ENCODE measurements at regions not wholly inside any gene's neighbourhood (a gene's known extent, or its start where the extent isn't known, plus 50 kb on each side); places are given as distances from the start of the nearest gene placed in this dataset.
"Not testable (repeated sequence)": the region's sequence is repeated elsewhere in the genome, so short reads cannot be mapped to it uniquely, and the experiment has no call there.

- no peak for DNase-seq (ENCODE audit: low read depth in 4 of 6, low spot score in 6 of 6)
- Histone ChIP-seq H3K9me3 (ENCODE audit: control insufficient read depth, insufficient read depth, low read length) (no peaks in the 10 kb centered on the region), H3K27ac (ENCODE audit: low read depth, low read length) (no peak overlapping the region), H3K27me3 (ENCODE audit: control insufficient read depth, insufficient read depth, low read length) (no peaks in the 10 kb centered on the region), H3K4me3 (ENCODE audit: low read depth, low read length) (no peak overlapping the region), H3K36me3 (ENCODE audit: control insufficient read depth, insufficient read depth, low read length) (no peaks in the 10 kb centered on the region), H3K4me1 (ENCODE audit: control insufficient read depth, insufficient read depth, low read length) (no peaks in the 10 kb centered on the region)
- WGBS (ENCODE audit: insufficient coverage): no CpG with 5 or more reads among the region's 2 CpGs
These were observed 502.4 kb downstream of the CDH10 start for GRCh38 chr5:24142341-24142740.

GRCh38 chr5:24145806-24146205, 499.0 kb downstream of the CDH10 start:
- no peak for DNase-seq (ENCODE audit: low read depth in 4 of 6, low spot score in 6 of 6)
- no peaks in the 10 kb centered on the region for H3K36me3 ChIP-seq (ENCODE audit: control insufficient read depth, insufficient read depth, low read length)
- no peak overlapping the region for H3K4me3 ChIP-seq (ENCODE audit: low read depth, low read length)
- WGBS (ENCODE audit: insufficient coverage): no CpG with 5 or more reads among the region's 2 CpGs
- no peak overlapping the region for H3K27ac ChIP-seq (ENCODE audit: low read depth, low read length)
- no peaks in the 10 kb centered on the region for H3K27me3 ChIP-seq (ENCODE audit: control insufficient read depth, insufficient read depth, low read length)
- H3K9me3 ChIP-seq (ENCODE audit: control insufficient read depth, insufficient read depth, low read length): no peaks in the 10 kb centered on the region
- no peaks in the 10 kb centered on the region for H3K4me1 ChIP-seq (ENCODE audit: control insufficient read depth, insufficient read depth, low read length)

- H3K36me3 ChIP-seq (ENCODE audit: control insufficient read depth, insufficient read depth, low read length): no peaks in the 10 kb centered on the region
- no peaks in the 10 kb centered on the region for H3K27me3 ChIP-seq (ENCODE audit: control insufficient read depth, insufficient read depth, low read length)
- no peaks in the 10 kb centered on the region for H3K4me1 ChIP-seq (ENCODE audit: control insufficient read depth, insufficient read depth, low read length)
- no peaks in the 10 kb centered on the region for H3K9me3 ChIP-seq (ENCODE audit: control insufficient read depth, insufficient read depth, low read length)
- WGBS (ENCODE audit: insufficient coverage): no CpG with 5 or more reads among the region's 2 CpGs
- no peak for DNase-seq (ENCODE audit: low read depth in 4 of 6, low spot score in 6 of 6)
- H3K4me3 ChIP-seq (ENCODE audit: low read depth, low read length): no peak overlapping the region
- H3K27ac ChIP-seq (ENCODE audit: low read depth, low read length): no peak overlapping the region
These were observed 483.2 kb downstream of the CDH10 start for GRCh38 chr5:24161559-24161958.

GRCh38 chr5:24162343-24162742, 482.4 kb downstream of the CDH10 start:
- Histone ChIP-seq H3K27me3 (ENCODE audit: control insufficient read depth, insufficient read depth, low read length) (no peaks in the 10 kb centered on the region), H3K36me3 (ENCODE audit: control insufficient read depth, insufficient read depth, low read length) (no peaks in the 10 kb centered on the region), H3K4me1 (ENCODE audit: control insufficient read depth, insufficient read depth, low read length) (no peaks in the 10 kb centered on the region), H3K9me3 (ENCODE audit: control insufficient read depth, insufficient read depth, low read length) (no peaks in the 10 kb centered on the region), H3K27ac (ENCODE audit: low read depth, low read length) (no peak overlapping the region), H3K4me3 (ENCODE audit: low read depth, low read length) (no peak overlapping the region)
- no peak for DNase-seq (ENCODE audit: low read depth in 4 of 6, low spot score in 6 of 6)

DNA sequence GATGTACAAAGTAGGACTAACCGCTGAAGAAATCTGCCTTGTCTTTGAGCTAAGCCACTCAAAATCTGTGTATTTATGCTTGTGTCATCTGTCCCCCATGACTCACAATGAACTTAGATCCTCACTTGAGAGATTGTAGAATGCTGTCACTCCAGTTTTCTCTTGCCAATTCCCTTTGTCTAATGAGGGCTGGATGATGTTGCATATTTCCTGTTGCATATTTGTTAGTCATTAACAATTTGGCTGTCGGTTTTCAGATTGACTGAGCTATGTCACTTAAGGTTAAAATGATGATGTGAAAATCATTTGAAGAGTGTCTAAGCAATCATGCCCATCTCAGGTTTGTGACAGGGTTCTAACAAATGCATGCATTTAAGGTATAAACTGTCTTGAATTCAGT, 481.7 kb downstream of the CDH10 start:
- no peaks in the 10 kb centered on the region for H3K36me3 ChIP-seq (ENCODE audit: control insufficient read depth, insufficient read depth, low read length)
- H3K27ac ChIP-seq (ENCODE audit: low read depth, low read length): no peak overlapping the region
- no peaks in the 10 kb centered on the region for H3K27me3 ChIP-seq (ENCODE audit: control insufficient read depth, insufficient read depth, low read length)
- DNase-seq (ENCODE audit: low read depth in 4 of 6, low spot score in 6 of 6): no peak
- 67% methylated on average over 1 of the region's 2 CpGs for WGBS (ENCODE audit: insufficient coverage)
- no peaks in the 10 kb centered on the region for H3K4me1 ChIP-seq (ENCODE audit: control insufficient read depth, insufficient read depth, low read length)
- no peak overlapping the region for H3K4me3 ChIP-seq (ENCODE audit: low read depth, low read length)
- H3K9me3 ChIP-seq (ENCODE audit: control insufficient read depth, insufficient read depth, low read length): no peaks in the 10 kb centered on the region

- Histone ChIP-seq H3K27me3 (ENCODE audit: control insufficient read depth, insufficient read depth, low read length) (no peaks in the 10 kb centered on the region), H3K4me3 (ENCODE audit: low read depth, low read length) (no peak overlapping the region), H3K27ac (ENCODE audit: low read depth, low read length) (no peak overlapping the region), H3K4me1 (ENCODE audit: control insufficient read depth, insufficient read depth, low read length) (no peaks in the 10 kb centered on the region), H3K36me3 (ENCODE audit: control insufficient read depth, insufficient read depth, low read length) (no peaks in the 10 kb centered on the region), H3K9me3 (ENCODE audit: control insufficient read depth, insufficient read depth, low read length) (no peaks in the 10 kb centered on the region)
- no peak for DNase-seq (ENCODE audit: low read depth in 4 of 6, low spot score in 6 of 6)
These were observed 477.0 kb downstream of the CDH10 start for GRCh38 chr5:24167806-24168205.

- no peak overlapping the region for H3K4me3 ChIP-seq (ENCODE audit: low read depth, low read length)
- WGBS (ENCODE audit: insufficient coverage): 97% methylated on average over 13 of the region's 16 CpGs
- H3K36me3 ChIP-seq (ENCODE audit: control insufficient read depth, insufficient read depth, low read length): no peaks in the 10 kb centered on the region
These were observed 474.8 kb downstream of the CDH10 start for GRCh38 chr5:24170026-24170425.

GRCh38 chr5:24170930-24171329, 473.8 kb downstream of the CDH10 start:
- H3K36me3 ChIP-seq (ENCODE audit: control insufficient read depth, insufficient read depth, low read length); H3K27me3 ChIP-seq (ENCODE audit: control insufficient read depth, insufficient read depth, low read length); H3K27ac ChIP-seq (ENCODE audit: low read depth, low read length); H3K4me3 ChIP-seq (ENCODE audit: low read depth, low read length); H3K9me3 ChIP-seq (ENCODE audit: control insufficient read depth, insufficient read depth, low read length); H3K4me1 ChIP-seq (ENCODE audit: control insufficient read depth, insufficient read depth, low read length); DNase-seq (ENCODE audit: low read depth in 4 of 6, low spot score in 6 of 6): not testable (repeated sequence)
- WGBS (ENCODE audit: insufficient coverage): 88% methylated on average over 1 of the region's 2 CpGs

More at GRCh38 chr5:24170026-24170425, 474.8 kb downstream of the CDH10 start:
- DNase-seq (ENCODE audit: low read depth in 4 of 6, low spot score in 6 of 6): no peak
- Histone ChIP-seq H3K27me3 (ENCODE audit: control insufficient read depth, insufficient read depth, low read length) (no peaks in the 10 kb centered on the region), H3K27ac (ENCODE audit: low read depth, low read length) (no peak overlapping the region), H3K9me3 (ENCODE audit: control insufficient read depth, insufficient read depth, low read length) (no peaks in the 10 kb centered on the region), H3K4me1 (ENCODE audit: control insufficient read depth, insufficient read depth, low read length) (no peaks in the 10 kb centered on the region)

DNA sequence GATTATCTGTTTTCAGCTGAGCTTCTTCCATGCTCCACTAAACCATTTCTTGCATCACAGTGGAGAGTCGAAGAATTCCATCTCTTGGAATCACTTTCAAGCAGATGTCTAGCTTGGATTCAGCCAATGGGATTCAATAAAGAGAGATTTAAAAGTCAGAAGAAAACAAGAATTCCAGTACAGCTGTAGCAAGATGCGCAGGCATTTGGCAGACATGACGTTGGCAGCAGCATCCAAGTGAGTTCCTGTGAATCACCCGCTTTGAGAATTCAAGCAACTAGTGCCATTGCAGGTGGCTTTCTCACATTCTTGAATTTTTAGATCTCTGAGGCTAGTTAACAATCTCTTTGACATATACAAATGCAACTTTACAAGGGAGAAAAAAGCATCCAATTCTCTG, 467.0 kb downstream of the CDH10 start:
- Histone ChIP-seq H3K36me3 (ENCODE audit: control insufficient read depth, insufficient read depth, low read length) (no peaks in the 10 kb centered on the region), H3K27ac (ENCODE audit: low read depth, low read length) (no peak overlapping the region), H3K9me3 (ENCODE audit: control insufficient read depth, insufficient read depth, low read length) (no peaks in the 10 kb centered on the region), H3K4me1 (ENCODE audit: control insufficient read depth, insufficient read depth, low read length) (no peaks in the 10 kb centered on the region), H3K27me3 (ENCODE audit: control insufficient read depth, insufficient read depth, low read length) (no peaks in the 10 kb centered on the region), H3K4me3 (ENCODE audit: low read depth, low read length) (no peak overlapping the region)
- DNase-seq (ENCODE audit: low read depth in 4 of 6, low spot score in 6 of 6): peak in 1 of 6 donors; percentile 55
- 80% methylated on average over 3 of the region's 4 CpGs for WGBS (ENCODE audit: insufficient coverage)

DNA sequence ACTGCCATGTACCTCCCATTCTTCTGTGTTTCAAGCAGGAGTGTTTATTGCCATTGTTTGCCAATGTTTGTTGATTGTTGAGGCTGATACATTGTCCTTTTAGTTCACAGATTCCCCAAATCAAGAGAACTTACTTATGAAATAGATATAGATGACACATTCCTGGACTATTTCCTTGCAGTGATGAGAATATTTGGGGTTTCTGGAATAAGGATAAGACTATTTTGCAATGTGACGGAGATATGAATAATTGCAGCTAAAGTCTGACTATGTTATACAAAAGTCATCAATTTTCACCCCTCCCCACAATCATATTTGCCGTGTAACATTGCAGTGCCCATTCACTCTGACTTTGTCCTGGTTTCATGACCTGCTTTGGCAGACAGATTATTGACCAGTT, 460.8 kb downstream of the CDH10 start:
- DNase-seq (ENCODE audit: low read depth in 4 of 6, low spot score in 6 of 6): no peak
- H3K36me3 ChIP-seq (ENCODE audit: control insufficient read depth, insufficient read depth, low read length): no peaks in the 10 kb centered on the region
- WGBS (ENCODE audit: insufficient coverage): 100% methylated on average over 1 of the region's 2 CpGs
- no peak overlapping the region for H3K27ac ChIP-seq (ENCODE audit: low read depth, low read length)
- H3K9me3 ChIP-seq (ENCODE audit: control insufficient read depth, insufficient read depth, low read length): no peaks in the 10 kb centered on the region
- no peaks in the 10 kb centered on the region for H3K4me1 ChIP-seq (ENCODE audit: control insufficient read depth, insufficient read depth, low read length)
- no peaks in the 10 kb centered on the region for H3K27me3 ChIP-seq (ENCODE audit: control insufficient read depth, insufficient read depth, low read length)
- no peak overlapping the region for H3K4me3 ChIP-seq (ENCODE audit: low read depth, low read length)

Data from spinal cord (tissue), 9 donors.